ENCODE measurements at regions not wholly inside any gene's neighbourhood (a gene's known extent, or its start where the extent isn't known, plus 50 kb on each side); places are given as distances from the start of the nearest gene placed in this dataset.

DNA sequence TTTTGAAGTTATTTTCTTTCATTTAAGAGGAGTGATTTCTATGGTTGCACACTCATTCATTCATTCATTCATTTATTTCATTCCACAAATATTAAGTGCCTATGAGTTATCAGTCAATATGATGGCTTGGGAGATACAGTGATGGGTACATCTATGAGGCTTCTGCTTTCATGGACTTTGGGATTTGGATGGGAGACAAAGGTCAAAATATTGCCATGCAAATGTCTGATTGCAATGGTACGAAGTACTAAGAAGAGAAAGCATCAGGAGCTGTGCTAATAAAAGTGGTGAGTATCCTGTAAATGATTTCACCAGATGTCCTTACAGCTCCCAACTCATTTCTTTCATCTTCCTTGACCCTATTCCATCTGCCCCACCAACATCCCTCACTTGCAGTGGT, 174.4 kb upstream of the MEX3C start (continued):
- TF ChIP-seq, protein P1, sequence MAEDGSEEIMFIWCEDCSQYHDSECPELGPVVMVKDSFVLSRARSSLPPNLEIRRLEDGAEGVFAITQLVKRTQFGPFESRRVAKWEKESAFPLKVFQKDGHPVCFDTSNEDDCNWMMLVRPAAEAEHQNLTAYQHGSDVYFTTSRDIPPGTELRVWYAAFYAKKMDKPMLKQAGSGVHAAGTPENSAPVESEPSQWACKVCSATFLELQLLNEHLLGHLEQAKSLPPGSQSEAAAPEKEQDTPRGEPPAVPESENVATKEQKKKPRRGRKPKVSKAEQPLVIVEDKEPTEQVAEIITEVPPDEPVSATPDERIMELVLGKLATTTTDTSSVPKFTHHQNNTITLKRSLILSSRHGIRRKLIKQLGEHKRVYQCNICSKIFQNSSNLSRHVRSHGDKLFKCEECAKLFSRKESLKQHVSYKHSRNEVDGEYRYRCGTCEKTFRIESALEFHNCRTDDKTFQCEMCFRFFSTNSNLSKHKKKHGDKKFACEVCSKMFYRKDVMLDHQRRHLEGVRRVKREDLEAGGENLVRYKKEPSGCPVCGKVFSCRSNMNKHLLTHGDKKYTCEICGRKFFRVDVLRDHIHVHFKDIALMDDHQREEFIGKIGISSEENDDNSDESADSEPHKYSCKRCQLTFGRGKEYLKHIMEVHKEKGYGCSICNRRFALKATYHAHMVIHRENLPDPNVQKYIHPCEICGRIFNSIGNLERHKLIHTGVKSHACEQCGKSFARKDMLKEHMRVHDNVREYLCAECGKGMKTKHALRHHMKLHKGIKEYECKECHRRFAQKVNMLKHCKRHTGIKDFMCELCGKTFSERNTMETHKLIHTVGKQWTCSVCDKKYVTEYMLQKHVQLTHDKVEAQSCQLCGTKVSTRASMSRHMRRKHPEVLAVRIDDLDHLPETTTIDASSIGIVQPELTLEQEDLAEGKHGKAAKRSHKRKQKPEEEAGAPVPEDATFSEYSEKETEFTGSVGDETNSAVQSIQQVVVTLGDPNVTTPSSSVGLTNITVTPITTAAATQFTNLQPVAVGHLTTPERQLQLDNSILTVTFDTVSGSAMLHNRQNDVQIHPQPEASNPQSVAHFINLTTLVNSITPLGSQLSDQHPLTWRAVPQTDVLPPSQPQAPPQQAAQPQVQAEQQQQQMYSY (CRISPR knock-in tag; IDR thresholded peaks at IDR 0.05): no peak

GRCh38 chr18:51382081-51382480, 184.6 kb upstream of the MEX3C start:
- H3K4me3 Mint-ChIP-seq: no peak overlapping the region
- ChIA-PET CTCF (interaction anchor here (1.2 kb wide), 1 partner anchor 10 kb away, joined by 3 read pairs; no protein-coding TSS in a partner anchor), POLR2A (no interaction called here)
- peaks cover under 1% of the 10 kb centered on the region for H3K9me3 Mint-ChIP-seq
- no peak for DNase-seq (ENCODE audit: low spot score)
- ATAC-seq: no peak
- H3K4me1 Mint-ChIP-seq: peaks cover 8% of the 10 kb centered on the region
- TF ChIP-seq NR1H2 (CRISPR knock-in tag; IDR thresholded peaks at IDR 0.05) (no peak), AFF4 (CRISPR knock-in tag; IDR thresholded peaks at IDR 0.05; ENCODE audit: borderline replicate concordance) (no peak), ZNF219 (CRISPR knock-in tag; IDR thresholded peaks at IDR 0.05; ENCODE audit: borderline replicate concordance) (no peak)
- H3K27me3 Mint-ChIP-seq (ENCODE audit: low read depth): no peaks in the 10 kb centered on the region; the same call in none of the 2 replicates
- no peaks in the 10 kb centered on the region for H3K36me3 Mint-ChIP-seq
- no peak overlapping the region for H3K27ac Mint-ChIP-seq

DNA sequence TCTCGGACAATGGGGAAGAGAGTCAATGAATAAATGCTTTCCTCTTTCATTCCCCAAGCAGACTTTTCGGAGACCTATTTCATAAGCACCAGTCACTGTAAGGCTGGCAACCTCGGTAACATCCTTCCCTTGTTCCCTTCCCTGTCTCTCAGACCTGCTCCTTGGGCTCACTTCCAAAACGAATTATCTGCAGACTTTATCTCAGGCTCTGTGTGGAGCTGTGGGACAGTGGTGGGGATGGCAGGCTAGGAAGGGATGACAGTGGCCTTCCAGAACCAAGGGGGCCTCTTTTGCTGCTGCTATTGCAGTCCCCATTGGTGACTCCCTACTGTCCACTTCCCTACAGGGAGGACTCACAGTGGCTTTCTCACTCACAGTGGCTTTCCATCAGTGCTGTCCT, 185.6 kb upstream of the MEX3C start:
- Mint-ChIP-seq H3K27ac (no peak overlapping the region), H3K4me1 (peaks cover 8% of the 10 kb centered on the region), H3K9me3 (no peaks in the 10 kb centered on the region), H3K4me3 (no peak overlapping the region), H3K27me3 (ENCODE audit: low read depth) (no peaks in the 10 kb centered on the region; the same call in none of the 2 replicates), H3K36me3 (no peaks in the 10 kb centered on the region)
- DNase-seq (ENCODE audit: low spot score) (no peak), ATAC-seq (peak; percentile 59)
- ChIA-PET CTCF (interaction anchor here (1.2 to 1.3 kb wide), 2 partner anchors 9 to 21 kb away, joined by 3 read pairs; no protein-coding TSS in a partner anchor), POLR2A (no interaction called here)
- TF ChIP-seq ZNF232 (CRISPR knock-in tag; IDR thresholded peaks at IDR 0.05): no peak
- TF ChIP-seq ZNF121 (CRISPR knock-in tag; IDR thresholded peaks at IDR 0.05): no peak
- no peak for TF ChIP-seq IRF2 (CRISPR knock-in tag; IDR thresholded peaks at IDR 0.05; ENCODE audit: borderline replicate concordance, low read depth)
- TF ChIP-seq NR3C1 (CRISPR knock-in tag; conservative IDR thresholded peaks at IDR 0.05; ENCODE audit: low read depth): no peak
- no peak for TF ChIP-seq ZNF317 (CRISPR knock-in tag; IDR thresholded peaks at IDR 0.05; ENCODE audit: borderline replicate concordance, low read depth)
- TF ChIP-seq, protein P2, sequence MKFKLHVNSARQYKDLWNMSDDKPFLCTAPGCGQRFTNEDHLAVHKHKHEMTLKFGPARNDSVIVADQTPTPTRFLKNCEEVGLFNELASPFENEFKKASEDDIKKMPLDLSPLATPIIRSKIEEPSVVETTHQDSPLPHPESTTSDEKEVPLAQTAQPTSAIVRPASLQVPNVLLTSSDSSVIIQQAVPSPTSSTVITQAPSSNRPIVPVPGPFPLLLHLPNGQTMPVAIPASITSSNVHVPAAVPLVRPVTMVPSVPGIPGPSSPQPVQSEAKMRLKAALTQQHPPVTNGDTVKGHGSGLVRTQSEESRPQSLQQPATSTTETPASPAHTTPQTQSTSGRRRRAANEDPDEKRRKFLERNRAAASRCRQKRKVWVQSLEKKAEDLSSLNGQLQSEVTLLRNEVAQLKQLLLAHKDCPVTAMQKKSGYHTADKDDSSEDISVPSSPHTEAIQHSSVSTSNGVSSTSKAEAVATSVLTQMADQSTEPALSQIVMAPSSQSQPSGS (CRISPR knock-in tag; IDR thresholded peaks at IDR 0.05; ENCODE audit: borderline replicate concordance, low read depth): no peak
- TF ChIP-seq SP1 (CRISPR knock-in tag; conservative IDR thresholded peaks at IDR 0.05): no peak
- TF ChIP-seq CREM (CRISPR knock-in tag; IDR thresholded peaks at IDR 0.05): no peak
